ENCODE measurements at regions not wholly inside any gene's neighbourhood (a gene's known extent, or its start where the extent isn't known, plus 50 kb on each side); places are given as distances from the start of the nearest gene placed in this dataset.

GRCh38 chr6:74768120-74768519 lies 437.7 kb downstream of the COL12A1 start:
- ATAC-seq (ENCODE audit: insufficient number of reproducible peaks, low FRiP score, low read depth), result no peak
- no peak for TF ChIP-seq CTCF (IDR thresholded peaks at IDR 0.05)
- no peak overlapping the region for H3K4me3 ChIP-seq
- H3K27ac ChIP-seq, result no peak overlapping the region
- no peak for DNase-seq (ENCODE audit: low spot score)
- peaks cover 3 to 4% of the 10 kb centered on the region in 2 donors for H3K4me1 ChIP-seq (ENCODE audit: control insufficient read depth in 1 of 2, low read depth in 2 of 2)
- H3K36me3 ChIP-seq, result no peaks in the 10 kb centered on the region
- no peaks in the 10 kb centered on the region for H3K9me3 ChIP-seq
- H3K27me3 ChIP-seq (replicated peaks; ENCODE audit: insufficient read depth), result no peaks in the 10 kb centered on the region

- no peak for TF ChIP-seq CTCF (IDR thresholded peaks at IDR 0.05)
- no peak for ATAC-seq (ENCODE audit: insufficient number of reproducible peaks, low FRiP score, low read depth)
- Histone ChIP-seq H3K4me1 (ENCODE audit: control insufficient read depth in 1 of 2, low read depth in 2 of 2) (peaks cover 3 to 4% of the 10 kb centered on the region in 2 donors), H3K27me3 (replicated peaks; ENCODE audit: insufficient read depth) (no peaks in the 10 kb centered on the region), H3K27ac (no peak overlapping the region), H3K36me3 (no peaks in the 10 kb centered on the region), H3K4me3 (no peak overlapping the region), H3K9me3 (no peaks in the 10 kb centered on the region)
- no peak for DNase-seq (ENCODE audit: low spot score)
These were observed 440.4 kb downstream of the COL12A1 start for GRCh38 chr6:74765486-74765885.

GRCh38 chr6:74764486-74764885 lies 441.4 kb downstream of the COL12A1 start:
- peaks cover 3 to 4% of the 10 kb centered on the region in 2 donors for H3K4me1 ChIP-seq (ENCODE audit: control insufficient read depth in 1 of 2, low read depth in 2 of 2)
- H3K36me3 ChIP-seq, result no peaks in the 10 kb centered on the region
- no peaks in the 10 kb centered on the region for H3K9me3 ChIP-seq
- no peak overlapping the region for H3K27ac ChIP-seq
- H3K4me3 ChIP-seq, result no peak overlapping the region
- no peak for TF ChIP-seq CTCF (IDR thresholded peaks at IDR 0.05)
- no peak for DNase-seq (ENCODE audit: low spot score)
- H3K27me3 ChIP-seq (replicated peaks; ENCODE audit: insufficient read depth), result no peaks in the 10 kb centered on the region
- ATAC-seq (ENCODE audit: insufficient number of reproducible peaks, low FRiP score, low read depth), result no peak

- Histone ChIP-seq H3K4me3 (no peak overlapping the region), H3K27me3 (replicated peaks; ENCODE audit: insufficient read depth) (no peaks in the 10 kb centered on the region), H3K9me3 (no peaks in the 10 kb centered on the region), H3K36me3 (no peaks in the 10 kb centered on the region), H3K27ac (no peak overlapping the region), H3K4me1 (ENCODE audit: control insufficient read depth in 1 of 2, low read depth in 2 of 2) (no peaks in the 10 kb centered on the region)
- no peak for DNase-seq (ENCODE audit: low spot score)
- TF ChIP-seq CTCF (IDR thresholded peaks at IDR 0.05), result no peak
- no peak for ATAC-seq (ENCODE audit: insufficient number of reproducible peaks, low FRiP score, low read depth)
These were observed 443.0 kb downstream of the COL12A1 start for GRCh38 chr6:74762841-74763240.

GRCh38 chr6:74757813-74758212 lies 448.0 kb downstream of the COL12A1 start:
- no peak overlapping the region for H3K27ac ChIP-seq
- TF ChIP-seq CTCF (IDR thresholded peaks at IDR 0.05), result no peak
- H3K36me3 ChIP-seq, result no peaks in the 10 kb centered on the region
- ATAC-seq (ENCODE audit: insufficient number of reproducible peaks, low FRiP score, low read depth), result no peak
- H3K27me3 ChIP-seq (replicated peaks; ENCODE audit: insufficient read depth), result no peaks in the 10 kb centered on the region
- DNase-seq (ENCODE audit: low spot score), result no peak
- H3K4me3 ChIP-seq, result no peak overlapping the region
- no peaks in the 10 kb centered on the region for H3K9me3 ChIP-seq
- no peaks in the 10 kb centered on the region for H3K4me1 ChIP-seq (ENCODE audit: control insufficient read depth in 1 of 2, low read depth in 2 of 2)

All from thoracic aorta (tissue), 2 donors.